ENCODE measurements at regions not wholly inside any gene's neighbourhood (a gene's known extent, or its start where the extent isn't known, plus 50 kb on each side); places are given as distances from the start of the nearest gene placed in this dataset.
A peak's percentile ranks its signal among the peaks of the same experiment; 100 is the strongest.

DNA sequence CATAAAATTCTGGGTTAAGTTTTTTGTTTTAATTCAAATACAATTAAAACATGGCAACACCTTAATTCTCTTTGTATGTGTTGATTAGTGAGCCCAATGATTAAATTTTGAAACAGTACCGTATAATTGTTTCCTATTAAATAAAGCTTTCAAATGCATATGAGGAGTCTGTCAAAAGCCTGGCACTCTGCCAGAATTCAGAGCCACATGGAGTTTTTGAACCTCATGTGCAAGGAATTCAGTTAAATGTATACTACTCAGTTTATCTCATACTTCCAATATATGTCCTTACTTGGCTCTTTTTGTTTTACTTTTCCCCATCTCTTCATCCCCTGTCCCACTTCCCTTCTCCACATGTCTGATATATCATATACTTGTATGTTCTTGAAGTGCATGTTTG is 165.6 kb upstream of the FAM3C start:
- no peaks in the 10 kb centered on the region for H3K27me3 ChIP-seq (ENCODE audit: insufficient read depth, low read length)
- no peak overlapping the region for H3K27ac ChIP-seq (ENCODE audit: low read depth, low read length)
- no peaks in the 10 kb centered on the region for H3K9me3 ChIP-seq (ENCODE audit: control insufficient read depth in 1 of 2, insufficient read depth in 1 of 2, low read depth in 1 of 2, low read length in 2 of 2)
- DNase-seq (ENCODE audit: low read depth, low spot score), result no peak
- no peaks in the 10 kb centered on the region for H3K36me3 ChIP-seq (ENCODE audit: control insufficient read depth in 1 of 2, insufficient read depth in 2 of 2, low read length in 2 of 2)
- no peak for ATAC-seq
- ChIA-PET POLR2A (no interaction called here), CTCF (interaction anchor here (1.7 kb wide), 1 partner anchor 433 kb away, joined by 6 read pairs; no protein-coding TSS in a partner anchor), RAD21 (ENCODE audit: low non-redundant PET in 1 of 2, low total read pairs in 2 of 2, uncharacterized antibody in 2 of 2, unreplicated experiment in 2 of 2) (no interaction called here)
- no peaks in the 10 kb centered on the region for H3K9me2 ChIP-seq (ENCODE audit: insufficient read depth)
- no peak overlapping the region for H3K4me3 ChIP-seq (replicated peaks in 1 of 2; ENCODE audit: low read depth in 1 of 2, low read length in 2 of 2)
- H3K79me2 ChIP-seq (ENCODE audit: insufficient read depth, low read length), result no peaks in the 10 kb centered on the region
- TF ChIP-seq POLR2AphosphoS5 (IDR thresholded peaks at IDR 0.05; ENCODE audit: low read depth, low read length) (no peak), CTCF (IDR thresholded peaks at IDR 0.05 in 2 of 3, conservative IDR thresholded peaks at IDR 0.05 in 1 of 3; ENCODE audit: borderline replicate concordance in 1 of 3, insufficient read depth in 1 of 3, low read depth in 2 of 3, low read length in 2 of 3) (no peak), FOSL1 (IDR thresholded peaks at IDR 0.05; ENCODE audit: low read depth) (no peak), SP1 (IDR thresholded peaks at IDR 0.05; ENCODE audit: low read depth) (no peak), EZH2phosphoT487 (IDR thresholded peaks at IDR 0.05; ENCODE audit: borderline replicate concordance) (no peak), POLR2A (IDR thresholded peaks at IDR 0.05; ENCODE audit: borderline replicate concordance, extremely low read depth, insufficient read depth, insufficient read length) (no peak), EZH2 (IDR thresholded peaks at IDR 0.05) (no peak), SIN3A (IDR thresholded peaks at IDR 0.05; ENCODE audit: low read depth) (no peak), EGR1 (IDR thresholded peaks at IDR 0.05; ENCODE audit: low read depth) (no peak), SRF (IDR thresholded peaks at IDR 0.05; ENCODE audit: low read depth) (no peak), ZNF274 (IDR thresholded peaks at IDR 0.05; ENCODE audit: low read depth, low read length) (no peak), YY1 (IDR thresholded peaks at IDR 0.05; ENCODE audit: extremely low read depth, insufficient replicate concordance, low read depth, low read length) (no peak), ATF3 (IDR thresholded peaks at IDR 0.05) (no peak), RAD21 (IDR thresholded peaks at IDR 0.05; ENCODE audit: low read depth) (no peak), TCF7L2 (IDR thresholded peaks at IDR 0.05; ENCODE audit: borderline replicate concordance, extremely low read depth, insufficient read depth, insufficient read length) (no peak), MAX (IDR thresholded peaks at IDR 0.05) (no peak), CBX3 (IDR thresholded peaks at IDR 0.05; ENCODE audit: low read depth) (no peak), JUND (IDR thresholded peaks at IDR 0.05) (no peak)
- TF ChIP-seq, protein P1, sequence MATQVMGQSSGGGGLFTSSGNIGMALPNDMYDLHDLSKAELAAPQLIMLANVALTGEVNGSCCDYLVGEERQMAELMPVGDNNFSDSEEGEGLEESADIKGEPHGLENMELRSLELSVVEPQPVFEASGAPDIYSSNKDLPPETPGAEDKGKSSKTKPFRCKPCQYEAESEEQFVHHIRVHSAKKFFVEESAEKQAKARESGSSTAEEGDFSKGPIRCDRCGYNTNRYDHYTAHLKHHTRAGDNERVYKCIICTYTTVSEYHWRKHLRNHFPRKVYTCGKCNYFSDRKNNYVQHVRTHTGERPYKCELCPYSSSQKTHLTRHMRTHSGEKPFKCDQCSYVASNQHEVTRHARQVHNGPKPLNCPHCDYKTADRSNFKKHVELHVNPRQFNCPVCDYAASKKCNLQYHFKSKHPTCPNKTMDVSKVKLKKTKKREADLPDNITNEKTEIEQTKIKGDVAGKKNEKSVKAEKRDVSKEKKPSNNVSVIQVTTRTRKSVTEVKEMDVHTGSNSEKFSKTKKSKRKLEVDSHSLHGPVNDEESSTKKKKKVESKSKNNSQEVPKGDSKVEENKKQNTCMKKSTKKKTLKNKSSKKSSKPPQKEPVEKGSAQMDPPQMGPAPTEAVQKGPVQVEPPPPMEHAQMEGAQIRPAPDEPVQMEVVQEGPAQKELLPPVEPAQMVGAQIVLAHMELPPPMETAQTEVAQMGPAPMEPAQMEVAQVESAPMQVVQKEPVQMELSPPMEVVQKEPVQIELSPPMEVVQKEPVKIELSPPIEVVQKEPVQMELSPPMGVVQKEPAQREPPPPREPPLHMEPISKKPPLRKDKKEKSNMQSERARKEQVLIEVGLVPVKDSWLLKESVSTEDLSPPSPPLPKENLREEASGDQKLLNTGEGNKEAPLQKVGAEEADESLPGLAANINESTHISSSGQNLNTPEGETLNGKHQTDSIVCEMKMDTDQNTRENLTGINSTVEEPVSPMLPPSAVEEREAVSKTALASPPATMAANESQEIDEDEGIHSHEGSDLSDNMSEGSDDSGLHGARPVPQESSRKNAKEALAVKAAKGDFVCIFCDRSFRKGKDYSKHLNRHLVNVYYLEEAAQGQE (IDR thresholded peaks at IDR 0.05; ENCODE audit: low read depth), result no peak
- H3K9ac ChIP-seq (ENCODE audit: low read length), result no peak overlapping the region
- BruUV-seq (replicated peaks), result no TSS peak
- no peaks in the 10 kb centered on the region for H4K20me1 ChIP-seq (ENCODE audit: insufficient read depth)
- intact Hi-C loops (cut with micrococcal nuclease), result loop anchor here (5.0 kb wide), 1 partner anchor 436 kb away; no protein-coding TSS in a partner anchor
- H3K4me1 ChIP-seq (ENCODE audit: control insufficient read depth in 1 of 2, insufficient read depth in 2 of 2, low read length in 2 of 2), result peaks cover 8 to 21% of the 10 kb centered on the region in 2 experiments; a peak in 2 of 4 replicates
- peak overlapping the region; percentile 40 for H2AFZ ChIP-seq (ENCODE audit: low read depth, low read length, poor library complexity, severe bottlenecking)
- H3K4me2 ChIP-seq (ENCODE audit: low read length), result no peak overlapping the region
